Adrenal gland (tissue), 5 donors: ENCODE measurements at regions not wholly inside any gene's neighbourhood (a gene's known extent, or its start where the extent isn't known, plus 50 kb on each side); places are given as distances from the start of the nearest gene placed in this dataset.

Source experiments
- CTCF ChIP-seq, 6 experiments: fragments of 450-650 bp in 4 of 6; fragments of 200-600 bp in 2 of 6; sonication (generic) in 1 of 6; IDR thresholded peaks; 1 replicate in 5 of 6; 2 replicates in 1 of 6; pipeline versions ENCODE4 v1.5.1 to v1.8.0; 2016 to 2021; ENCODE audit warnings: antibody characterized with exemption in 6 of 6, mild to moderate bottlenecking in 2 of 6, moderate library complexity in 1 of 6
- POLR2A ChIP-seq, 2 donors: fragments of 450-650 bp; IDR thresholded peaks; one replicate each; pipeline ENCODE4 v1.6.1; 2017; ENCODE audit warnings: antibody characterized with exemption in 2 of 2, mild to moderate bottlenecking in 2 of 2, moderate library complexity in 1 of 2
- donor health status: DM: no; HTN: no; CAD: no.

GRCh38 chr6:153778216-153778615 is 260.8 kb upstream of the OPRM1 start:
- TF ChIP-seq CTCF (IDR thresholded peaks at IDR 0.05): no peak
- no peak for TF ChIP-seq POLR2A (IDR thresholded peaks at IDR 0.05)
